NCI-H526 treated with DMSO at 0.1 percent for 48 hours (cell line): ENCODE measurements at regions not wholly inside any gene's neighbourhood (a gene's known extent, or its start where the extent isn't known, plus 50 kb on each side); places are given as distances from the start of the nearest gene placed in this dataset.
"Not testable (repeated sequence)": the region's sequence is repeated elsewhere in the genome, so short reads cannot be mapped to it uniquely, and the experiment has no call there.

Experiments
- DNase-seq: peaks from one replicate; lab custom pipeline; 2025; lab: John Stamatoyannopoulos, UW

DNA sequence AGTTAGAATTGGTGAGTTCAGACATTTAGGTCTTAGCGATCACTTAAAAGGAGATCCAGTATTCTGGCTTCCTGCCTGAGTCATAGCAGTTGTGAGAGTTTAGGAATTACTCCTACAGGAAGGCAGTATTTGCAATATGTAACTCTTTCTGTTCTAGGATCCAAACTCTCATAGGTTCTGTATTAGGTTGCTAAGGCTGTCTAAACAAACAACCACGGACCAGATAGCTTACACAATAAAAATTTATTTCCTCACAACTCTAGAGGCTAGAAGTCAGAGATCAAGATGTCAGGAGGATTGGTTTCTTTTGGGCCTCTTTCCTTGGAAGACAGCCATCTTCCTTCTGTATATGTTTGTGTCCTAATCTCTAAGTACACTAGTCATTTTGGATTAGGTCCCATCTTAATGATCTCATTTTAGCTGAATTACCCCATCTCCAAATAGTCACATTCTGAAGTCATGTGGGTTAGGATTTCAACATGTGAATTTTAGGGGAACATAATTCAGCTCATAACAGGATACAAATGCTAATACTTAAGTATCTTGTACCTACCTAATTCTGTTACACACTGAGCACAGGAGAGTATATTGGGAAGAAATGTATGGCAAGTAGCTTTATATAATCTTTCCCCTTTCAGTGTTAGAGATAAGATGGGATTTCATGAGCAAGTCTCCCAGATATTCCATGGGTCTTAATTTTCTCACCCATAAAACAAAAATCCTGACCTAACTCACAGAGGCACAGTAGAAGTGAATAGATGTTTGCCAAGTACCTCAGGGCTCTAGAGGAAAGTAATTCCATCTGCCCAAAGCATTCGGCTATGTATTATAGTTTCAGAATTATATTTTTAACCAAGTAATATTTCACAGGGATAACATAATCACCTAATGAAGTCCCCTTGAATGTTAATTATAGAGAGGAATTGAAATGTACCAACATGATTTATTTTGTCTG is 144.4 kb downstream of the PTBP2 start:
- no peak for DNase-seq

DNA sequence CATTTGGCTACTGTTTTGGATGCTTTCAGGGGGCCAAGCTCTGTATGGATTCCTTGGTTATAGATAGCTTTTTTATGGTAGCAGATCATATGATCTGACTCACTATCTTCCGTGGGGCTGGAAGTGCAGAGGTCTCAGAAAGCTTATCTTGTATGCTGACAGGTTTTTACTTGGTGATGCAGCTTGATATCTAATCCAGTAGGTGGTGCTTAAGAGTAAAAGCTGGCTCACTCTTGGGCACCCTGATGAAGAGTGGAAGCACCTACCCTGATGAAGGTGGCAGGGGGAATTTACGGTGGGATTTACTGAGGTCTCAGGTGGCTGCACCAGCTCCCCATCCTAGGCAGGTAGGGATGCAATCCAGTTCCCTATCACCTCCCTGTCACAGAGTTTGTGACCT is 151.2 kb downstream of the PTBP2 start:
- no peak for DNase-seq

DNA sequence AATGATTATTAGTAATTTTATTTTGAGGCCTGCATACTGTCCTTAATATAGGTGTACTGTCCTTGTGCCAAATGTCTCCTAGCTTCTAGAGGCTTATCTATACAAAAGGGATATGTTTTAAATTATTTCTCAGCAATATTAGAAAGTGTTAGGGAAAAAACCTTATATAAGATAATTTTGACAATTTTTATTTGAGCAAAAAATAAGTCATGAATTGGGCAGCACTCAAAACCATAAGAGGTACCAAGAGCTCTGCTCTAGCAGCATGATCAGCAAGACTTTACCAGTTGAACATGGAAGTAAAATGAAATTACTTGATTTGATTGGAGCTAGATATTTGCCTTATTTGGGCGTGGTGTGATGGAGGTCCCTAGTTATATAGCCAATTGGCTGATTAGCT is 157.1 kb downstream of the PTBP2 start:
- DNase-seq, result no peak

DNA sequence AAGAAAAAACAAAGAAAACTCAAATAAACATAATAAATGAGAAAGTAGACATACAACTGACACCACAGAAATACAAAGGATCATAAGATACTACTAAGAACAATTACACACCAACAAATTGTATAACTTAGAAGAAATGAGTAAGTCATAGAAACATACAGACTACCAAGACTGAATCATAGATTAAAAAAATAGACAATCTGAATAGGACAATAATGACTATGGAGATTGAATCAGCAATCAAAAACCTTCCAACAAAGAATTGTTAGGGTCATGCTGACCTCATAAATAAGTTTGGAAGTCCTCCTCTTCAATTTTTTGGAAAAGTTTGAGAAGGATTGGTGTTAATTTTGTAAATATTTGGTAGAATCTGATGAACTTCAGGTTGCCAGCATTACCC is 159.0 kb downstream of the PTBP2 start:
- no peak for DNase-seq

DNA sequence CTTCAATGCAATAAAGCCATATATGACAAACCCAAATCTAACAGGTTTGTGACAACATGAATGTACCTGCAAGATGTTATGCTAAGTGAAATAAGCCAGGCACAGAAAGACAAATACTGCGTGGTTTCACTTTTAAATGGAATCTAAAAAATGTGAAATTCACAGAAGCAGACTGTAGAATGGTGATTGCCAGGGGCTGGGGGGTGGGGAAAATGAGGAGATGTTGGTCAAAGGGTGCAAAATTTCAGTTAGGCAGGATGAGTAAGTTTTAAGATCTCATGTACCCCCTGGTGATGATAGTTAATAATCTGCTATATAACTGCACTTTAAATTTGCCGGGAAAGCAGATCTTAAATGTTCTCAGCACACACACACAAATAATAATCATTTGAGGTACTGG is 160.5 kb downstream of the PTBP2 start:
- no peak for DNase-seq

DNA sequence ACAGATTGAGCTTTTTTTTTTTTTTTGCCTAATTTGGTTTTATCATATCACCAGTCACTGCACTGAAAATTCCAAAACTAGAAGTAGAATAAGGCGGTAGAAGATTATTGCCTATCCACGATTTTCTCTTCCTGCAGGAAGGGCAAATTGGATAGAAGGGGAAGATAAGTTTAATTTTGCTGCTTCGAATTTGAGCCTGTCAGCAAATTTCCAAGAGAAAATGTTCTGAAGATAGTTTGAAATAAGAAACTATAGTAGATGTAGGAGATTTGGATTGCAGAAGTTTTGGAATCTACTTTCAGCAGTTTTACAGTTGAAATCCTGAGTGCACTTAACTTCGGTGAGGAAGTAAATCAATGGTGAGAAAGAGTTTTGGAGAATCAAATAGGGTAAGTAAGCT is 164.9 kb downstream of the PTBP2 start:
- DNase-seq, result no peak

DNA sequence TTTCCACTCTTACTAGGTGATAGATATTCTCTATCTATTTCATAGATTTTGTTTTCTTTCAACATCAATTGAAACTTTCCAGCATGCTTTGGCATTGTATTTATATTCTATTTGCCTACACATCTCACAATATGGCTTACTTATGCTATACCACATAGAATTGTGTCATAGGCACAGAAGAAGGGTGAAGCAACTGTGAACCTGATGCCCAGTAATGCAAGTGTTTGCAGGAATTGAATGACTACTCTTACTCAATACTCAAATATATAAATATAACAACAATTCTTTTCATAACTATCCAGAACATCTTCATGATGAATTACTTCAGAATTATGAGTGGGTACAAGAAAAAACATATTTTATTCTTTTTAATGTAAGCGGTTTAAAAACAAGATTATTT is 165.9 kb downstream of the PTBP2 start:
- no peak for DNase-seq

DNA sequence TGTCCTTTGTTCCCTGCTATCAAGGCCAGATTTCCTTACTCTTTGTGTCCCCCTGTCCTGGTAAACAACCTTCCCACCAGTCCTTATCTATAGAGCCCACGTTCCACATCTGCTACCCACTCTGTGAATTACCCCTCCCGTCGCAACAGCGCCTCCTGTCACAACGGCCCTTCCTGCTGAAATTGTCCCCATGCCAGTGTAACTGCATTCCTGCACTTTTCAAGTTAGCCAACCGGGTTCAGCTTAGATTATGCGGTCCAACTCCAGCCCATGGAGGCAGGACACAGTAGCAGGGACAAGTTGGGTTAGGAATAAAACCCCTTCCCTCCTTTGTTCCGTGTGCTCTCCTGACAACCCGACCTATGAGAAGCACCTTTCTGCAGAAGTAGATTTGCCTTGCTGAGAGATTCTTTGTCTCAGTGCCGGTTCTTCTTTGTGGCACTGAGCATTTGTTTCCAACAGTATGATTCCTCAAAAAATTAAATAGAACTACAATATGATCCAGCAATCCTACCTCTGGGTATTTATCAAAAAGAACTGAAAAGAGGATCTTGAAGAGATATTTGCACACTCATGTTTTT is 180.3 kb downstream of the PTBP2 start:
- DNase-seq, result no peak

DNA sequence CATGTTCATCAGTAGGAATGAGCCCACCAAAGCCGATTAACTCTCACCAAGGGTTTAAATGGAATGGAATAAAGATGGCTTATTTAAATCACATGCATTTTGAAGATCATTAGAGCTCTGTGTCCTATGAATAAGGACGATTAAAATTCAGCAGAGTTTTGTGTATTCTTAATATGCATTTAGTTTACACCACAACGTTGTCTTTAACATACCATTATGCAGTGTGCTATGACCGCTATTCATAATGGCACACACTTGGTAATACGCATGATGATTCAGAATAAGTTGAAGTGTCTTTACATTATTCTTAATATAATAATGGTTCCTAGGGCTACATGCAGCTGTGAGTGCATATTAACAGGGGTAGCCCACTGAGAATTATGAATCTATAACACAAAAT is 190.7 kb downstream of the PTBP2 start:
- DNase-seq, result no peak

DNA sequence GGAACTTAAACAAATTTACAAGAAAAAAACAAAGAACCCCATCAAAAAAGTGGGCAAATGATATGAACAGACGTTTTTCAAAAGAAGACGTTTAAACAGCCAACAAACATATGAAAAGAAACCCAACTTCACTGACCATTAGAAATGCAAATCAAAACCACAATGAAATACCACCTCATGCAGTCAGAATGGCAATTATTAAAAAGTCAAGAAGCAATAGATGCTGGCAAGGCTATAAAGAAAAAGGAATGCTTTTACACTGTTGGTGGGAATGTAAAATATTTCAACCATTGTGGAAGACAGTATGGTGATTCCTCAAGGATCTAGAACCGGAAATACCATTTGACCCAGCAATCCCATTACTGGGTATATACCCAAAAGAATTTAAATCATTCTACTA is 194.1 kb downstream of the PTBP2 start:
- not testable (repeated sequence) for DNase-seq

DNA sequence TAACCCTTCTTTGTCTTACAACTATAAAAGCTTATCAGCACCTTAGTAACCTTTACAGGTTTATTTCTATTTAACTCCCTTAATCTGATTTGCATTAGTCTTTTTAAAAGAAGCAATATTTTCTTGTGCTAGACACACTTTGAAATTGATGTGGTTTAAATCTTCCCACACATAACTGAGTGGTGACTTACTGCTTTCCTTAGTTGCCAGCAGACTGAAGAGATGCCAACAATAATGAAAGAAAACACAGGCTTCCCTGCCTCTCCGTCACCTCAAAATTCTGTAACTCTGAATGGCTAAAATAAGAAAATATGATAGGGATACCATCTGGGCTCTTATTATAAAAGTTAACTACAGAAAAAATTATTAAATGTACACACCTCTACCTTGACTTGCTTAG is 196.8 kb downstream of the PTBP2 start:
- no peak for DNase-seq

DNA sequence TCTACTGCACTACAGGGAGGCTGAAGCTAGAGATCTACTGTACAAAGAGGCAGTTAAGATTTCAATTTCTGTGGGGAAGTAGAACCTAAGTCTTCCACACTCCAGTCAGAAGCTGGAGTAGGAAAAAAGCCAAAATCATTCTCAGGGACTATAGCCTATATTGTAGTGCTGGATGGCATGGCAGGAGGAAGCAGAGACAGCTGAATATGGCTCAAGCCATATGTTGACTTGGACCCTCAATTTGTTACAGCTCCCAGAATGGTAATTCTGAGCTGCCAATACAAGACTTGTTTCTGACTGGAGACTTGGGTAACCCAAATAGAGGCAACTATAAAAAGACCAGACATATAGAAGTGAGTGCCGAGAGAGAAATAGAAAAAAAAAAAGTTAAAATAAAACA is 200.6 kb downstream of the PTBP2 start:
- DNase-seq, result no peak

DNA sequence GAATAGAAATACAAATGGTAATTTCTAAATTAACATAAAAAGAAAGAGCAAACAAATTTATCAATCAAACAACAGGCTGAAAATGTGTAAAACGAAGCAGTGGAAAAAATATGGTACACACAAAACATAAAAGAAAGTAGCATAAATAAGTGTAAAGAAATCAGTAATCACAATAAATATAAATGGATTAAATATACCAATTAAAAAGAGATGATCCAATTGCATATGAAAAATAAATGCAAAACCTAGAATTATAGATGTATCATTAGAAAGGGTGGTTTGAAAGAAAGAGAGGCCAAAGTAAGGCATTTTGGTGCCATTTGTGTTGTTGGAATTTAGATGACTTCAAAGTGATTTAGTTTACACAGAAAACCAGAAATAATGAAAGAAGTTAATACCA is 202.2 kb downstream of the PTBP2 start:
- no peak for DNase-seq

DNA sequence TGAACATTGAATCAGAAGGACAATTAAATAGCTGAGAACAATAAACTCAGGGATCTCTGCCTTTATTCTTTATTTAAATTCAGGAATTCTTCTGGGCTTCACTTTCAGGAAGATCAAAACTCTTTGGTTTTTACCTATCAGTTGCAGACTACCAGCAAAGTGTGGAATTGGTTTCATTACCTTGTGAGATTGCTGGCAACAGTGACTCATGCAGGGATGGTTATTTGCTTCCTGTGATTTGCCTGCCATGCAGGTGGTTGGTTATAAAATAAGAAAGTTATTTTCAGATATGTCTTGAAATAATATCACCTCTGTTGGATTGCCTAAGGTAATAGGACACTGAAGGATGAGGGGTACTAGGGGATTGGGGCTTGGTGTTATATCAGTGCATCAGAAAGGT is 204.6 kb downstream of the PTBP2 start:
- DNase-seq, result no peak

DNA sequence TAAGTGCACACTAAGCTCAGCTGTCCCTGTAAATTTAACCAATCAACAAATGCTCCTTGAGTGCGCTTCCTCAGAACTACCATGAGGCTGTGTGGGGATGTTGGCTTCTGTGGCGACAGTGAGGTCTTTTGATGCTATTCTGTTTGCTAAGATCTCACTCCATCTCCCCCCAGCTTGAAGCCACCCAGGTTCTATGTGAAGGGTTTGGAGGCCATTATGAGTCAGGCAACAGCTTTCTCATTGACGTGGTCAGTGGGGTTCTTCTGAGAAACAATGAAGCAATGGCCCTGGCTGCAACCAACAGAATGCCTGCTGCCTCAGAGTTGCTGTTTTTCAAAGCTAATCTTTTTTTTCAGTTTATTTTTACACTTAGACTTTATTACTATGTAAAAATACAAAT is 205.5 kb downstream of the PTBP2 start:
- no peak for DNase-seq

DNA sequence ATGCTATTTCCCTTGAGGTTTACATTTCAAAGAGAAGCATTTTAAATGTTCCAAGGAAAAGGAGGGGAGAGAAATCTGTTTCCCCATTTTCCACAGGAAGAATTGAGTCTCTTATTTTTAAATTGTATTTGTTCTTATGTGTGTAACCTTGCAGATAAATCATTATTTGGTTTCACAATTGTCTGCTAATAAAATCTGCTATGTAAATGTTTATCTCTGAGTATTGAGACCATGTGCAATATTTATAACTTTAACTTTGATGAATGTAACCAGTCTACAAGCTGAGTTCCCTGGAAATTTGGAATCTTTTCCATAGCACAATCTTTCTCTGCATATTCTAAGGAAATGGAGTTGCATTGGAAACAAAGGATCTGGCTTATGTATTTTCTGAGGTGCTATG is 209.6 kb downstream of the PTBP2 start:
- no peak for DNase-seq

DNA sequence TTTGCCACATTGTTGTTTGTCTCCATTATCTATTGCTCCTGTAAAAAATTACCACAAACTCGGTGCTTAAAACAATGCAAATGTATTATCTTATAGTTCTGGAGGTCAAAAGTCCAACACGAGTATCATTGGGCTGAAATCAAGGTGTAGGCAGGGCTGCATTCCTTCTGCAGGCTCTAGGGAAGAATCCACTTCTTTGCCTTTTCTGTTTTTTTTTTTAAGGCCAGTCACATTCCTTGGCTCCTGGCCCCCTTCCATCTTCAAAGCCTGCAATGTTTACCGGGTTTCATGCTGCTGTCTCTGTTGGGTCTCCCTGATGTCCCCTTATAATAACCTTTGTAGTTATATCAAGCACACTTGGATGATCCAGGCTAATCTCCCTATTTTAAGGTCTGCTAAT is 212.7 kb downstream of the PTBP2 start:
- no peak for DNase-seq

DNA sequence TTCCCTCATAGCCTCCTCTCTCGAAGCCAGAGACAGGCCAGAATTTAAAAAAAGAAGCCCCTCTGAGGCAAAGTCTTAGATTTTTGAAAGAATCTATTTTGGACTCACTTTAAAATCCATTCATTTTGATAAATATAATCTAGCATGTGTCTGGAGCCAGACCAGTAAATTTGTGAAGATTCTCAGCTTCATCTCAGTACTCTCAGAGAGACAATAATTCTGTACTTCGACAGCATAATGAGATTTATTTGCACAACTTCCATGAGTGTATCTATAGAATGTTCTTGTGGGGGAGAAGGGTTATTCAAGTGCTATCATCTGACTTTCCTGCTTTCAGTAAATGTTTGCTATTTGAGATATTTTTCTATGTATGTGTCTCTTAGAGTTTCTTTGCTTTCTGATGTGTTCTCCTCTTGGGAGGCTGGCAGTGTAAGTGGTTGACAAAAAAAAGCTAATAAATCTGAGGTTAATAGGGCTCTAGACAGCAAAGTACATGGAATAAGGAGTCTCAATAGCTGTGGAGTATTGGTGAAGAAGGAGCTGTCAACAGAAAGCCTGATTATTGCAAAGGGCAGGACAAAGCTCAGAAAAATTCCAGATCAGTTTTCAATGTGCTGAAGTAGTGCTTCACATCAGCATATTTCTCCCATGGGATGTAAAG is 223.0 kb downstream of the PTBP2 start:
- no peak for DNase-seq

DNA sequence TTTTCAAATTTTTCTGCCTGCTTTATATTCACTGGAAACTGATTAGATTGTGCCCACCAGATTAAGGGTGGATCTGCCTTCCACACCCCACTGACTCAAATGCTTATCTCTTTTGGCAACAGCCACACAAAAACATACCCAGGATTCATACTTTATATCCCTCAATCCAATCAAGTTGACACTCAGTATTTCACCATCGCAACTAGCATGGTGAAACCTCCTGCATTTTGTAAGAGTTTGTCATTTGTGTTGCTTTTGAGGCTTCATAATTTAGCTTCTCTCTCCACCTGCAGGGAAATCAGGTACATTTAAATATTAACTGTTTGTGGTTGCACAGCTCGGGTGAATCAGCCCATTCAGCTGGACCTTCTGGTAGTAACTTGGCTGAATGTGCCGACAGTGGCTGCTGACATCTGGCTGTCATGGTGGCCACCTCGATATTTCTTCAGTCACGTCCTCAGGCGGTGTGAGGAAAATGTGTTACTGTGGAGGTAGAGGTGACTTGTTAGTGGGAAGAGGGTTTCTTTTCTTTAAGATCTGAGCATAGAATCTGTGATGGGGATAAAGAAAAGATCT is 224.0 kb downstream of the PTBP2 start:
- peak; percentile 89 for DNase-seq

DNA sequence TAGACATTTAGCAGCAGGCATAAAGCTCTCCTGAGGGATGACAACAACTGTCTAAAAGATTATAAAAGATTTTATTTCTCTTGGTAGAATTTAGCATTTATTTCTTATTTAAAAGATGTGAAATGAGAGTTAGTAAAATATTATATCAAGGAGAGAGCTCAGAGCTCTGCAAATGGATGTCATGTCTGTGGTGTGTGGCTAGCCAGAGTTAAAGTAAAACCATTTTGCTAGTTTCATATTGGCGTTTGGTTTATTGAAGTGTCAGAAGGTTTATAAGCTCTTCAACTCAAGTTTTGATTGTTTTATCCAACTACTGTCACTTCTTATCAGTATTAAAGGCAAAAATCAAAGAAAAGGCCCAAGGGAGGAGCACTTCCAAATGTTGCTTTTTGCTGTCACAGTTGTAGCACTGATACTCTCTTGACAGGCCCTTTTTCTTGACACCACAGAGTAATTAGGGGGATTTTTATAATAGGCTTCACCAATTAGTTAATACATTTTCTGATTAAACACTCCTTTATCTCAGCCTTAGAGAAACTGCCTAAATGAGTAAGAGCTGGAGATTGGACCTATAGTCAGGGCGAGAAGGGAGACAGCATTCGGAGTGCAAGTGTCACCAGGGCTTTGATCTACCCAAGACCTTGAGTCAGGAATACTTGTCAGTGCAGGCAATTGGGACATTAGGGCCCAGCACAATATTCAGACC is 233.9 kb downstream of the PTBP2 start:
- no peak for DNase-seq

DNA sequence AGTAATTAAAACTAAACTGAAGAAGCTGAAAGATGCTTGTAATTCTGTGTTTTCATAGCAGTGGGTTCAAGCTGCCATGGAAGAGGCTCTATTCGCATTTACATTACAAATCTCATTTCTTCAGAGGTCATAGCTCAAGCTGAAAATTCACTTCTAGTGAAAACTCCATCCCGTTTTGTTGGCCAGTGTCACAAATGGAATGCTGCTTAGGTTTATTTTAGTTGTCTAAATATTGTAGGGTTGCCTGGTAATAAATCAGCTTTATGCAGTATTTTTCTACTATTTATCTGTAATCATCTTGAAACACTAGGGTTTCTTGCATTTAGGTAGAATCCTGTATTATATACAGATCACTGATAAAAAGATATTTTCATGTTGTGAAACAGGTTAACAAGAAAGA is 240.6 kb downstream of the PTBP2 start:
- no peak for DNase-seq

DNA sequence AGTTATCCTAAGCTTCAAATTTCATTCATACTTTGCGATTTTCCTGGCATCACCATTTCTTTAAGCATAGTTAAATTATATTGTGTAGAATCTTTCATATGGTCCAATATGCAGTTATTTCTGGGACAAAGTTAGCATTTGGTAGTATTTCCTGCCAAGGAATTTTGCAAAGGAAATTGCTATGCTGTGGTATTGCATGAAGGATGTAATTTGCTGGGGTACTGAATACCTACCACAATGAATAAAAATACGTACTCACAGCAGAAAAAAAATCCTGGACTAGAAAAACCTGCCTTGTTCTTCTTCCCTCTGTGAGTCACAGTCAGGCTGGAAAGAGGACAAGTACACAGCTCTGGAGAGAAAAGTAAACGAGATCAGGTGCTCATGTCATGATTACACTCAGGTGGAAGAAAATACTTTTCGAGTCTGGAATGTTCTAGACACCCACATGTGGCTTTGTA is 241.2 kb downstream of the PTBP2 start:
- no peak for DNase-seq
